PC-3 (cell line): ENCODE measurements at regions not wholly inside any gene's neighbourhood (a gene's known extent, or its start where the extent isn't known, plus 50 kb on each side); places are given as distances from the start of the nearest gene placed in this dataset.

Source experiments
- EZH2 ChIP-seq: fragments of 300-600 bp; sonication (generic); IDR thresholded peaks from one replicate; pipeline ENCODE4 v1.6.1; 2017; ENCODE audit warnings: antibody characterized with exemption, mild to moderate bottlenecking, low read length; ENCODE audit not compliant: unreplicated experiment
- TF ChIP-seq, protein P1 (sequence below): fragments of 300-600 bp; sonication (generic); conservative IDR thresholded peaks from 2 replicates; pipeline ENCODE4 v1.5.1; 2017; ENCODE audit warnings: antibody characterized with exemption, low read depth, mild to moderate bottlenecking, low read length

DNA sequence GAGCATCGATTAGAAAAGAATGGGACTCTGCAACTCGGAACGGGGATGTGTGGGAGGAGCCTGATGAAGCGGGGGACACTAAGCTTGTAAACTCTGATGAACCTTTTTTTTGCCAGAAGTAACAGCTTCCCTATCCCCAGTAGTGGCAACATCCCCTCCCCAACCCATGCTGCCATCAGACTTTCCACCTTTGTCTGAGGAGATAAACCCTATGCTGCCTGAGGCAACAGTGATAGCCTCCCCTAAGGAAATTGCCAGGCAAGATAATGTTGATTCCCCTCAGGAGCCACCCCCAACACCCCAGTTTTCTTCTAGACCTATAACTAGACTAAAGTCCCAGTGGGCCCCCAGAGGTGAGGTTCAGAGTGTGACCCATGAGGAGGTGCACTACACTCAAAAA, 173.7 kb downstream of the AKR1D1 start:
- TF ChIP-seq EZH2: no peak
- TF ChIP-seq, protein P1, sequence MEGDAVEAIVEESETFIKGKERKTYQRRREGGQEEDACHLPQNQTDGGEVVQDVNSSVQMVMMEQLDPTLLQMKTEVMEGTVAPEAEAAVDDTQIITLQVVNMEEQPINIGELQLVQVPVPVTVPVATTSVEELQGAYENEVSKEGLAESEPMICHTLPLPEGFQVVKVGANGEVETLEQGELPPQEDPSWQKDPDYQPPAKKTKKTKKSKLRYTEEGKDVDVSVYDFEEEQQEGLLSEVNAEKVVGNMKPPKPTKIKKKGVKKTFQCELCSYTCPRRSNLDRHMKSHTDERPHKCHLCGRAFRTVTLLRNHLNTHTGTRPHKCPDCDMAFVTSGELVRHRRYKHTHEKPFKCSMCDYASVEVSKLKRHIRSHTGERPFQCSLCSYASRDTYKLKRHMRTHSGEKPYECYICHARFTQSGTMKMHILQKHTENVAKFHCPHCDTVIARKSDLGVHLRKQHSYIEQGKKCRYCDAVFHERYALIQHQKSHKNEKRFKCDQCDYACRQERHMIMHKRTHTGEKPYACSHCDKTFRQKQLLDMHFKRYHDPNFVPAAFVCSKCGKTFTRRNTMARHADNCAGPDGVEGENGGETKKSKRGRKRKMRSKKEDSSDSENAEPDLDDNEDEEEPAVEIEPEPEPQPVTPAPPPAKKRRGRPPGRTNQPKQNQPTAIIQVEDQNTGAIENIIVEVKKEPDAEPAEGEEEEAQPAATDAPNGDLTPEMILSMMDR: no peak
